Astrocyte (in vitro differentiated cells and primary cell): ENCODE measurements at regions not wholly inside any gene's neighbourhood (a gene's known extent, or its start where the extent isn't known, plus 50 kb on each side); places are given as distances from the start of the nearest gene placed in this dataset.

Experiments
- DNase-seq: peaks from one replicate; pipeline ENCODE4 v3.0.0-alpha.2; 2010; ENCODE audit warnings: low read depth
- FAIRE-seq: peaks from 2 replicates; lab custom pipeline; 2011; peaks lifted over from hg19 to GRCh38; lab: Jason Lieb, UNC
- H2AFZ ChIP-seq: 2 replicates; pipeline ENCODE4 v1.6.0; 2012; ENCODE audit warnings: low read depth, low read length, inconsistent platforms
- H3K27ac ChIP-seq: 2 replicates; pipeline ENCODE4 v1.5.1; 2011; ENCODE audit warnings: low read depth, low read length, inconsistent platforms
- H3K27me3 ChIP-seq: 2 replicates; pipeline ENCODE4 v1.6.0; 2011; ENCODE audit warnings: low read length, inconsistent platforms; ENCODE audit not compliant: insufficient read depth
- H3K36me3 ChIP-seq: 2 replicates; pipeline ENCODE4 v1.5.1; 2011; ENCODE audit warnings: low read length, inconsistent platforms; ENCODE audit not compliant: insufficient read depth
- H3K4me1 ChIP-seq: 2 replicates; pipeline ENCODE4 v1.5.1; 2011; ENCODE audit warnings: low read length, inconsistent platforms; ENCODE audit not compliant: insufficient read depth
- H3K4me2 ChIP-seq: 2 replicates; pipeline ENCODE4 v1.6.0; 2012; ENCODE audit warnings: low read length, inconsistent platforms
- H3K4me3 ChIP-seq: 2 replicates; pipeline ENCODE4 v1.5.1; 2011; ENCODE audit warnings: low read depth, mild to moderate bottlenecking, low read length, inconsistent platforms; ENCODE audit not compliant: insufficient read depth
- H3K79me2 ChIP-seq: 2 replicates; pipeline ENCODE4 v1.6.0; 2012; ENCODE audit warnings: mild to moderate bottlenecking, low read length, inconsistent platforms; ENCODE audit not compliant: insufficient read depth
- H3K9ac ChIP-seq: 2 replicates; pipeline ENCODE4 v1.6.0; 2012; ENCODE audit warnings: mild to moderate bottlenecking, low read length, inconsistent platforms
- H3K9me3 ChIP-seq: 2 replicates; pipeline ENCODE4 v1.5.1; 2012; ENCODE audit warnings: low read depth, mild to moderate bottlenecking, low read length, inconsistent platforms; ENCODE audit not compliant: insufficient read depth
- H4K20me1 ChIP-seq: 2 replicates; pipeline ENCODE4 v1.6.0; 2012; ENCODE audit warnings: low read length, inconsistent platforms; ENCODE audit not compliant: insufficient read depth
- H3K27ac Mint-ChIP-seq: one replicate; pipeline ENCODE4 v1.8.0; 2021; ENCODE audit warnings: mild to moderate bottlenecking, mixed read lengths; ENCODE audit not compliant: unreplicated experiment
- H3K27me3 Mint-ChIP-seq: one replicate; pipeline ENCODE4 v1.8.0; 2021; ENCODE audit warnings: low read depth, mixed read lengths; ENCODE audit not compliant: unreplicated experiment
- H3K36me3 Mint-ChIP-seq: one replicate; pipeline ENCODE4 v1.8.0; 2021; ENCODE audit warnings: low read depth, mixed read lengths; ENCODE audit not compliant: unreplicated experiment
- H3K4me1 Mint-ChIP-seq: one replicate; pipeline ENCODE4 v1.8.0; 2021; ENCODE audit warnings: low read depth, mixed read lengths; ENCODE audit not compliant: unreplicated experiment
- H3K4me3 Mint-ChIP-seq: one replicate; pipeline ENCODE4 v1.8.0; 2021; ENCODE audit warnings: mild to moderate bottlenecking, moderate library complexity, mixed read lengths; ENCODE audit not compliant: unreplicated experiment
- H3K9me3 Mint-ChIP-seq: one replicate; pipeline ENCODE4 v1.8.0; 2021; ENCODE audit warnings: mild to moderate bottlenecking, mixed read lengths; ENCODE audit not compliant: unreplicated experiment
- CTCF ChIP-seq: IDR thresholded peaks from 2 replicates; pipeline ENCODE4 v1.5.1; 2011; ENCODE audit warnings: low read depth, mild to moderate bottlenecking, inconsistent platforms, low read length, moderate library complexity; ENCODE audit not compliant: insufficient read depth
- EZH2 ChIP-seq: IDR thresholded peaks from 2 replicates; pipeline ENCODE4 v1.6.1; 2012; ENCODE audit warnings: mild to moderate bottlenecking, low read length, inconsistent platforms; ENCODE audit not compliant: insufficient read depth

GRCh38 chr2:238505892-238506280 is 79.2 kb downstream of the ASB1 start:
- Histone ChIP-seq H3K4me1 (peaks cover 12% of the 10 kb centered on the region), H3K36me3 (no peaks in the 10 kb centered on the region), H2AFZ (no peak overlapping the region), H3K4me2 (no peak overlapping the region), H3K9me3 (peaks cover 4% of the 10 kb centered on the region), H4K20me1 (no peaks in the 10 kb centered on the region), H3K79me2 (no peaks in the 10 kb centered on the region), H3K27me3 (no peaks in the 10 kb centered on the region), H3K9ac (no peak overlapping the region), H3K4me3 (no peak overlapping the region), H3K27ac (peak overlapping the region; percentile 14)
- Mint-ChIP-seq H3K4me1 (no peaks in the 10 kb centered on the region), H3K36me3 (no peaks in the 10 kb centered on the region), H3K27ac (no peak overlapping the region), H3K4me3 (no peak overlapping the region), H3K9me3 (peaks cover 7% of the 10 kb centered on the region), H3K27me3 (peaks cover 17% of the 10 kb centered on the region)
- FAIRE-seq (no peak), DNase-seq (no peak)
- TF ChIP-seq EZH2: no peak
- TF ChIP-seq CTCF: no peak

- no peak for DNase-seq
Observed at GRCh38 chr2:238506371-238507068, 79.8 kb downstream of the ASB1 start.

More at GRCh38 chr2:238506371-238507068, 79.8 kb downstream of the ASB1 start:
- no peak for FAIRE-seq
- Histone ChIP-seq H2AFZ (no peak overlapping the region), H3K4me2 (no peak overlapping the region), H4K20me1 (no peaks in the 10 kb centered on the region), H3K4me1 (peaks cover 12% of the 10 kb centered on the region), H3K9me3 (peaks cover 4% of the 10 kb centered on the region), H3K9ac (no peak overlapping the region), H3K27ac (no peak overlapping the region), H3K4me3 (no peak overlapping the region), H3K36me3 (no peaks in the 10 kb centered on the region), H3K27me3 (no peaks in the 10 kb centered on the region), H3K79me2 (no peaks in the 10 kb centered on the region)
- peaks cover 7% of the 10 kb centered on the region for H3K9me3 Mint-ChIP-seq
- H3K4me3 Mint-ChIP-seq: no peak overlapping the region
- no peak overlapping the region for H3K27ac Mint-ChIP-seq
- H3K27me3 Mint-ChIP-seq: peaks cover 17% of the 10 kb centered on the region
- peaks cover under 1% of the 10 kb centered on the region for H3K36me3 Mint-ChIP-seq
- TF ChIP-seq CTCF (no peak), EZH2 (no peak)
- no peaks in the 10 kb centered on the region for H3K4me1 Mint-ChIP-seq
